Endodermal cell (in vitro differentiated cells): ENCODE measurements at regions not wholly inside any gene's neighbourhood (a gene's known extent, or its start where the extent isn't known, plus 50 kb on each side); places are given as distances from the start of the nearest gene placed in this dataset.

ENCODE experiments used
- DNase-seq: peaks from one replicate; pipeline ENCODE4 v3.0.0-alpha.2; 2017
- H3K27ac ChIP-seq: 2 replicates; pipeline ENCODE4 v1.5.1; 2013; ENCODE audit warnings: mild to moderate bottlenecking, low read depth, low read length, moderate library complexity
- H3K27me3 ChIP-seq: 2 replicates; pipeline ENCODE4 v1.6.1; 2013; ENCODE audit warnings: mild to moderate bottlenecking, low read length, moderate library complexity; ENCODE audit not compliant: insufficient read depth, control insufficient read depth, poor library complexity, severe bottlenecking
- H3K36me3 ChIP-seq: 2 replicates; pipeline ENCODE4 v1.7.0; 2013; ENCODE audit warnings: mild to moderate bottlenecking, low read length, moderate library complexity; ENCODE audit not compliant: control insufficient read depth, insufficient read depth
- H3K4me1 ChIP-seq: one replicate; pipeline ENCODE4 v1.7.0; 2013; ENCODE audit warnings: low read length; ENCODE audit not compliant: control insufficient read depth, insufficient read depth
- H3K4me3 ChIP-seq: 2 replicates; pipeline ENCODE4 v1.5.1; 2013; ENCODE audit warnings: mild to moderate bottlenecking, low read length, moderate library complexity
- H3K9ac ChIP-seq: 2 replicates; pipeline ENCODE4 v1.6.1; 2013; ENCODE audit warnings: mild to moderate bottlenecking, low read length, moderate library complexity; ENCODE audit not compliant: poor library complexity, severe bottlenecking; ENCODE audit errors: extremely low read depth
- H3K9me3 ChIP-seq: 2 replicates; pipeline ENCODE4 v1.6.1; 2013; ENCODE audit warnings: mild to moderate bottlenecking, low read length, moderate library complexity; ENCODE audit not compliant: control insufficient read depth
- H3K27ac Mint-ChIP-seq: 2 replicates; pipeline ENCODE4 v1.8.0; 2020; ENCODE audit warnings: mixed read lengths
- H3K27me3 Mint-ChIP-seq: 2 replicates; pipeline ENCODE4 v1.8.0; 2021; ENCODE audit warnings: mild to moderate bottlenecking, mixed read lengths; ENCODE audit not compliant: insufficient read depth
- H3K36me3 Mint-ChIP-seq: 2 replicates; pipeline ENCODE4 v1.8.0; 2020; ENCODE audit warnings: low read depth, mixed read lengths
- H3K4me1 Mint-ChIP-seq: 2 replicates; pipeline ENCODE4 v1.8.0; 2020; ENCODE audit warnings: mixed read lengths
- H3K4me3 Mint-ChIP-seq: 2 replicates; pipeline ENCODE4 v1.8.0; 2020; ENCODE audit warnings: mild to moderate bottlenecking, moderate library complexity, mixed read lengths
- H3K9me3 Mint-ChIP-seq: 2 replicates; pipeline ENCODE4 v1.8.0; 2020; ENCODE audit warnings: mild to moderate bottlenecking, mixed read lengths
- CTCF ChIP-seq: fragments of 200-600 bp; sonication (generic); conservative IDR thresholded peaks from 2 replicates; pipeline ENCODE4 v1.5.0; 2021; ENCODE audit warnings: antibody characterized with exemption, mild to moderate bottlenecking
- WGBS, 2 experiments: methylation state at CpG; one replicate each; pipeline versions ENCODE4 v1.1.5 to v1.1.7; 2013; ENCODE audit warnings: missing lambda C conversion rate in 2 of 2, mixed read lengths in 1 of 2; ENCODE audit not compliant: insufficient coverage in 1 of 2, insufficient read length in 1 of 2; 5-methylcytosine and 5-hydroxymethylcytosine counted together

- no peak for DNase-seq
- Histone ChIP-seq H3K27me3 (no peaks in the 10 kb centered on the region), H3K27ac (no peak overlapping the region), H3K4me1 (no peaks in the 10 kb centered on the region), H3K36me3 (no peaks in the 10 kb centered on the region), H3K4me3 (no peak overlapping the region), H3K9me3 (peaks cover 6% of the 10 kb centered on the region), H3K9ac (no peak overlapping the region)
- no peak for TF ChIP-seq CTCF
- peaks cover 1% of the 10 kb centered on the region for H3K27me3 Mint-ChIP-seq
- WGBS, 2 experiments, result 95 to 100% methylated on average over 2 of the region's 2 CpGs
- no peak overlapping the region for H3K27ac Mint-ChIP-seq
- H3K4me3 Mint-ChIP-seq, result no peak overlapping the region
- H3K4me1 Mint-ChIP-seq, result no peaks in the 10 kb centered on the region
- no peaks in the 10 kb centered on the region for H3K36me3 Mint-ChIP-seq
- peaks cover 9% of the 10 kb centered on the region for H3K9me3 Mint-ChIP-seq
These were observed 138.3 kb upstream of the ST6GAL2 start for GRCh38 chr2:107024269-107024668.

GRCh38 chr2:107025291-107025857 is 139.4 kb upstream of the ST6GAL2 start:
- Mint-ChIP-seq H3K4me3 (no peak overlapping the region), H3K9me3 (peaks cover 9% of the 10 kb centered on the region), H3K4me1 (no peaks in the 10 kb centered on the region), H3K27ac (no peak overlapping the region), H3K27me3 (peaks cover 1% of the 10 kb centered on the region), H3K36me3 (no peaks in the 10 kb centered on the region)
- Histone ChIP-seq H3K9ac (no peak overlapping the region), H3K27me3 (no peaks in the 10 kb centered on the region), H3K4me3 (no peak overlapping the region), H3K9me3 (peaks cover 6% of the 10 kb centered on the region), H3K36me3 (no peaks in the 10 kb centered on the region), H3K4me1 (no peaks in the 10 kb centered on the region), H3K27ac (no peak overlapping the region)
- no peak for DNase-seq
- WGBS, 2 experiments, result 76 to 81% methylated on average over 5 to 6 of the region's 6 CpGs
- TF ChIP-seq CTCF, result no peak

GRCh38 chr2:107025869-107026380 is 140.0 kb upstream of the ST6GAL2 start:
- Mint-ChIP-seq H3K36me3 (no peaks in the 10 kb centered on the region), H3K27me3 (peaks cover 1% of the 10 kb centered on the region), H3K9me3 (peaks cover 9% of the 10 kb centered on the region), H3K4me1 (no peaks in the 10 kb centered on the region), H3K27ac (no peak overlapping the region), H3K4me3 (no peak overlapping the region)
- Histone ChIP-seq H3K27ac (no peak overlapping the region), H3K4me1 (no peaks in the 10 kb centered on the region), H3K4me3 (no peak overlapping the region), H3K27me3 (no peaks in the 10 kb centered on the region), H3K36me3 (no peaks in the 10 kb centered on the region), H3K9ac (no peak overlapping the region), H3K9me3 (peaks cover 6% of the 10 kb centered on the region)
- no peak for DNase-seq
- TF ChIP-seq CTCF, result no peak
- WGBS, 2 experiments, result 93 to 95% methylated on average over 7 to 8 of the region's 8 CpGs
